ENCODE measurements at regions not wholly inside any gene's neighbourhood (a gene's known extent, or its start where the extent isn't known, plus 50 kb on each side); places are given as distances from the start of the nearest gene placed in this dataset.

- no peak for TF ChIP-seq CTCF (conservative IDR thresholded peaks at IDR 0.05; ENCODE audit: low read length)
- no peak for TF ChIP-seq EZH2phosphoT487 (IDR thresholded peaks at IDR 0.05; ENCODE audit: borderline replicate concordance, low read depth, low read length)
These were observed 387.2 kb downstream of the NPIPA8 start for GRCh38 chr16:17949141-17949981.
